GM18520 (cell line): ENCODE measurements at regions not wholly inside any gene's neighbourhood (a gene's known extent, or its start where the extent isn't known, plus 50 kb on each side); places are given as distances from the start of the nearest gene placed in this dataset.
"Not testable (repeated sequence)": the region's sequence is repeated elsewhere in the genome, so short reads cannot be mapped to it uniquely, and the experiment has no call there.

ENCODE experiments used
- ATAC-seq: cut with Tn5 transposase; IDR thresholded peaks from one replicate; pipeline ENCODE4 v1.9.1; 2021; ENCODE audit not compliant: unreplicated experiment

GRCh38 chr15:62868507-62868906 is 174.0 kb upstream of the TPM1 start:
- no peak for ATAC-seq

GRCh38 chr15:62869116-62869515 is 173.4 kb upstream of the TPM1 start:
- no peak for ATAC-seq

- no peak for ATAC-seq
Observed at GRCh38 chr15:62870216-62870615, 172.3 kb upstream of the TPM1 start.

GRCh38 chr15:62870701-62871100 is 171.8 kb upstream of the TPM1 start:
- ATAC-seq, result not testable (repeated sequence)

- ATAC-seq, result no peak
Observed at GRCh38 chr15:62873203-62873602, 169.3 kb upstream of the TPM1 start.

GRCh38 chr15:62874064-62874463 is 168.5 kb upstream of the TPM1 start:
- no peak for ATAC-seq

GRCh38 chr15:62874959-62875625 is 167.5 kb upstream of the TPM1 start:
- ATAC-seq, result no peak

GRCh38 chr15:62875626-62876021 is 166.9 kb upstream of the TPM1 start:
- ATAC-seq, result no peak

GRCh38 chr15:62877276-62877857 is 165.2 kb upstream of the TPM1 start:
- ATAC-seq, result no peak

GRCh38 chr15:62878070-62878469 is 164.5 kb upstream of the TPM1 start:
- no peak for ATAC-seq

- no peak for ATAC-seq
Observed at GRCh38 chr15:62879770-62880169, 162.8 kb upstream of the TPM1 start.

- no peak for ATAC-seq
Observed at GRCh38 chr15:62880278-62880677, 162.3 kb upstream of the TPM1 start.

GRCh38 chr15:62881056-62881455 is 161.5 kb upstream of the TPM1 start:
- ATAC-seq, result no peak

- no peak for ATAC-seq
Observed at GRCh38 chr15:62883938-62884479, 158.5 kb upstream of the TPM1 start.

GRCh38 chr15:62886431-62887071 is 156.0 kb upstream of the TPM1 start:
- ATAC-seq, result no peak

GRCh38 chr15:62887113-62887570 is 155.4 kb upstream of the TPM1 start:
- no peak for ATAC-seq

GRCh38 chr15:62888623-62889022 is 153.9 kb upstream of the TPM1 start:
- ATAC-seq, result no peak

GRCh38 chr15:62889141-62889661 is 153.3 kb upstream of the TPM1 start:
- no peak for ATAC-seq

- ATAC-seq, result no peak
Observed at GRCh38 chr15:62889734-62890505, 152.6 kb upstream of the TPM1 start.

- ATAC-seq, result no peak
Observed at GRCh38 chr15:62894322-62895085, 148.0 kb upstream of the TPM1 start.
